ENCODE measurements at regions not wholly inside any gene's neighbourhood (a gene's known extent, or its start where the extent isn't known, plus 50 kb on each side); places are given as distances from the start of the nearest gene placed in this dataset.

GRCh38 chr12:125262851-125263250, 197.6 kb downstream of the AACS start:
- TF ChIP-seq, protein P1, sequence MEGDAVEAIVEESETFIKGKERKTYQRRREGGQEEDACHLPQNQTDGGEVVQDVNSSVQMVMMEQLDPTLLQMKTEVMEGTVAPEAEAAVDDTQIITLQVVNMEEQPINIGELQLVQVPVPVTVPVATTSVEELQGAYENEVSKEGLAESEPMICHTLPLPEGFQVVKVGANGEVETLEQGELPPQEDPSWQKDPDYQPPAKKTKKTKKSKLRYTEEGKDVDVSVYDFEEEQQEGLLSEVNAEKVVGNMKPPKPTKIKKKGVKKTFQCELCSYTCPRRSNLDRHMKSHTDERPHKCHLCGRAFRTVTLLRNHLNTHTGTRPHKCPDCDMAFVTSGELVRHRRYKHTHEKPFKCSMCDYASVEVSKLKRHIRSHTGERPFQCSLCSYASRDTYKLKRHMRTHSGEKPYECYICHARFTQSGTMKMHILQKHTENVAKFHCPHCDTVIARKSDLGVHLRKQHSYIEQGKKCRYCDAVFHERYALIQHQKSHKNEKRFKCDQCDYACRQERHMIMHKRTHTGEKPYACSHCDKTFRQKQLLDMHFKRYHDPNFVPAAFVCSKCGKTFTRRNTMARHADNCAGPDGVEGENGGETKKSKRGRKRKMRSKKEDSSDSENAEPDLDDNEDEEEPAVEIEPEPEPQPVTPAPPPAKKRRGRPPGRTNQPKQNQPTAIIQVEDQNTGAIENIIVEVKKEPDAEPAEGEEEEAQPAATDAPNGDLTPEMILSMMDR (conservative IDR thresholded peaks at IDR 0.05), result no peak
- TF ChIP-seq ZFX (IDR thresholded peaks at IDR 0.05), result no peak
